ENCODE measurements at regions not wholly inside any gene's neighbourhood (a gene's known extent, or its start where the extent isn't known, plus 50 kb on each side); places are given as distances from the start of the nearest gene placed in this dataset.

- no peak overlapping the region for H3K4me3 ChIP-seq (ENCODE audit: low read depth, low read length)
- TF ChIP-seq CTCF (IDR thresholded peaks at IDR 0.05), result no peak
- H2AFZ ChIP-seq, result no peak overlapping the region
- no peaks in the 10 kb centered on the region for H3K9me3 ChIP-seq (ENCODE audit: control insufficient read depth, low read length)
- H3K27me3 ChIP-seq (ENCODE audit: control insufficient read depth, insufficient read depth, low read length), result no peaks in the 10 kb centered on the region
- H3K36me3 ChIP-seq (ENCODE audit: control insufficient read depth, insufficient read depth, low read length), result no peaks in the 10 kb centered on the region
- H3K4me1 ChIP-seq, result peaks cover 4% of the 10 kb centered on the region
- no peak overlapping the region for H3K4me2 ChIP-seq (ENCODE audit: low read length)
- H3K79me2 ChIP-seq, result no peaks in the 10 kb centered on the region
- no peak overlapping the region for H3K9ac ChIP-seq
- no peak overlapping the region for H3K27ac ChIP-seq
Measured at GRCh38 chr22:22830193-22830592, 57.4 kb upstream of the IGLL5 start.

- Histone ChIP-seq H3K9me3 (ENCODE audit: control insufficient read depth, low read length) (no peaks in the 10 kb centered on the region), H3K9ac (no peak overlapping the region), H3K79me2 (no peaks in the 10 kb centered on the region), H3K4me3 (ENCODE audit: low read depth, low read length) (no peak overlapping the region), H3K36me3 (ENCODE audit: control insufficient read depth, insufficient read depth, low read length) (no peaks in the 10 kb centered on the region), H2AFZ (no peak overlapping the region), H3K4me2 (ENCODE audit: low read length) (no peak overlapping the region), H3K27ac (no peak overlapping the region), H3K4me1 (peaks cover 4% of the 10 kb centered on the region), H3K27me3 (ENCODE audit: control insufficient read depth, insufficient read depth, low read length) (no peaks in the 10 kb centered on the region)
- TF ChIP-seq CTCF (IDR thresholded peaks at IDR 0.05), result no peak
Measured at GRCh38 chr22:22830957-22831688, 56.5 kb upstream of the IGLL5 start.

- Histone ChIP-seq H3K9me3 (ENCODE audit: control insufficient read depth, low read length) (no peaks in the 10 kb centered on the region), H3K27me3 (ENCODE audit: control insufficient read depth, insufficient read depth, low read length) (no peaks in the 10 kb centered on the region), H3K4me3 (ENCODE audit: low read depth, low read length) (no peak overlapping the region), H3K4me2 (ENCODE audit: low read length) (no peak overlapping the region), H3K27ac (no peak overlapping the region), H3K36me3 (ENCODE audit: control insufficient read depth, insufficient read depth, low read length) (no peaks in the 10 kb centered on the region), H2AFZ (no peak overlapping the region), H3K9ac (no peak overlapping the region), H3K4me1 (no peaks in the 10 kb centered on the region), H3K79me2 (no peaks in the 10 kb centered on the region)
- TF ChIP-seq CTCF (IDR thresholded peaks at IDR 0.05), result no peak
Measured at GRCh38 chr22:22833059-22833458, 54.6 kb upstream of the IGLL5 start.

- TF ChIP-seq CTCF (IDR thresholded peaks at IDR 0.05), result no peak
- H3K9ac ChIP-seq, result no peak overlapping the region
Measured at GRCh38 chr22:22833488-22833887, 54.1 kb upstream of the IGLL5 start.

GRCh38 chr22:22834204-22834603 is 53.4 kb upstream of the IGLL5 start:
- Histone ChIP-seq H3K9ac (no peak overlapping the region), H3K4me2 (ENCODE audit: low read length) (no peak overlapping the region), H3K27me3 (ENCODE audit: control insufficient read depth, insufficient read depth, low read length) (no peaks in the 10 kb centered on the region), H3K79me2 (no peaks in the 10 kb centered on the region), H2AFZ (no peak overlapping the region), H3K9me3 (ENCODE audit: control insufficient read depth, low read length) (no peaks in the 10 kb centered on the region), H3K4me3 (ENCODE audit: low read depth, low read length) (no peak overlapping the region), H3K36me3 (ENCODE audit: control insufficient read depth, insufficient read depth, low read length) (no peaks in the 10 kb centered on the region), H3K4me1 (no peaks in the 10 kb centered on the region), H3K27ac (no peak overlapping the region)
- no peak for TF ChIP-seq CTCF (IDR thresholded peaks at IDR 0.05)

More at GRCh38 chr22:22833488-22833887, 54.1 kb upstream of the IGLL5 start:
- Histone ChIP-seq H3K27me3 (ENCODE audit: control insufficient read depth, insufficient read depth, low read length) (no peaks in the 10 kb centered on the region), H3K9me3 (ENCODE audit: control insufficient read depth, low read length) (no peaks in the 10 kb centered on the region), H3K4me2 (ENCODE audit: low read length) (no peak overlapping the region), H3K79me2 (no peaks in the 10 kb centered on the region), H3K4me3 (ENCODE audit: low read depth, low read length) (no peak overlapping the region), H3K36me3 (ENCODE audit: control insufficient read depth, insufficient read depth, low read length) (no peaks in the 10 kb centered on the region), H3K27ac (no peak overlapping the region), H2AFZ (no peak overlapping the region), H3K4me1 (no peaks in the 10 kb centered on the region)

Measured in parathyroid adenoma (tissue), 2 donors.